ENCODE measurements at regions not wholly inside any gene's neighbourhood (a gene's known extent, or its start where the extent isn't known, plus 50 kb on each side); places are given as distances from the start of the nearest gene placed in this dataset.

- TF ChIP-seq ESRRA (IDR thresholded peaks at IDR 0.05; ENCODE audit: low read length) (no peak), TAF1 (IDR thresholded peaks at IDR 0.05; ENCODE audit: borderline replicate concordance, low read depth, low read length) (no peak), TCF12 (IDR thresholded peaks at IDR 0.05; ENCODE audit: low read depth, low read length) (no peak), SREBF2 (IDR thresholded peaks at IDR 0.05; ENCODE audit: low read length) (no peak), CREB1 (IDR thresholded peaks at IDR 0.05; ENCODE audit: low read depth) (no peak)
- Histone ChIP-seq H3K27me3 (replicated peaks in 1 of 2; ENCODE audit: control insufficient read depth in 2 of 2, insufficient read depth in 2 of 2, low read length in 1 of 2) (no peaks in the 10 kb centered on the region; a peak in 1 of 4 replicates), H3K4me2 (ENCODE audit: control insufficient read depth, insufficient read depth) (no peak overlapping the region), H4K20me1 (ENCODE audit: control insufficient read depth, insufficient read depth) (no peaks in the 10 kb centered on the region), H3K4me1 (ENCODE audit: control insufficient read depth, insufficient read depth, low read length) (no peaks in the 10 kb centered on the region), H3K36me3 (ENCODE audit: control insufficient read depth in 2 of 2, insufficient read depth in 2 of 2, low read length in 1 of 2) (no peaks in the 10 kb centered on the region), H3K79me2 (ENCODE audit: control insufficient read depth, insufficient read depth, low read length) (no peaks in the 10 kb centered on the region), H3K9me3 (replicated peaks; ENCODE audit: control insufficient read depth, insufficient read depth, low read length) (no peaks in the 10 kb centered on the region), H3K9ac (ENCODE audit: control insufficient read depth, insufficient read depth, low read length) (no peak overlapping the region), H2AFZ (ENCODE audit: control insufficient read depth, low read depth, low read length) (no peak overlapping the region), H3K27ac (ENCODE audit: control insufficient read depth, insufficient read depth) (no peak overlapping the region), H3K4me3 (no peak overlapping the region)
- CTCF ChIA-PET, result no interaction called here
- SMC1A ChIA-PET (ENCODE audit: uncharacterized antibody, unreplicated experiment), result no interaction called here
- intact Hi-C loops (cut with micrococcal nuclease; ENCODE audit: unreplicated experiment) (no loop called here), in situ Hi-C loops (cut with MboI) (no loop called here)
- WGBS (ENCODE audit: insufficient coverage, insufficient replicate concordance, low lambda C conversion rate, missing lambda C conversion rate), result 13% methylated on average over 6 of the region's 6 CpGs
- RAD21 ChIA-PET (ENCODE audit: unreplicated experiment), result no interaction called here
- POLR2A ChIA-PET, result no interaction called here
- FAIRE-seq, result no peak
- no peak for ATAC-seq
- BruUV-seq (replicated peaks), result no TSS peak
- no peak for DNase-seq (ENCODE audit: low read depth, low spot score)
Observed at GRCh38 chrX:22691966-22692565, 307.7 kb upstream of the DDX53 start.

GRCh38 chrX:22698151-22698550, 301.6 kb upstream of the DDX53 start:
- H2AFZ ChIP-seq (ENCODE audit: control insufficient read depth, low read depth, low read length), result no peak overlapping the region
- no peaks in the 10 kb centered on the region for H3K36me3 ChIP-seq (ENCODE audit: control insufficient read depth in 2 of 2, insufficient read depth in 2 of 2, low read length in 1 of 2)
- POLR2A ChIA-PET, result no interaction called here
- no peak overlapping the region for H3K9ac ChIP-seq (ENCODE audit: control insufficient read depth, insufficient read depth, low read length)
- H3K79me2 ChIP-seq (ENCODE audit: control insufficient read depth, insufficient read depth, low read length), result no peaks in the 10 kb centered on the region
- no peak for DNase-seq (ENCODE audit: low read depth, low spot score)
- no peaks in the 10 kb centered on the region for H3K9me3 ChIP-seq (replicated peaks; ENCODE audit: control insufficient read depth, insufficient read depth, low read length)
- no TSS peak for BruUV-seq (replicated peaks)
- H3K27ac ChIP-seq (ENCODE audit: control insufficient read depth, insufficient read depth), result no peak overlapping the region
- CTCF ChIA-PET, result interaction anchor here (0.7 kb wide), 1 partner anchor 27 kb away, joined by 3 read pairs; no protein-coding TSS in a partner anchor
- no peaks in the 10 kb centered on the region for H3K4me1 ChIP-seq (ENCODE audit: control insufficient read depth, insufficient read depth, low read length)
- H3K4me2 ChIP-seq (ENCODE audit: control insufficient read depth, insufficient read depth), result no peak overlapping the region
- FAIRE-seq, result no peak
- SMC1A ChIA-PET (ENCODE audit: uncharacterized antibody, unreplicated experiment), result interaction anchor here (0.6 kb wide), 1 partner anchor 38 kb away, joined by 3 read pairs; no protein-coding TSS in a partner anchor
- ATAC-seq, result no peak
- H3K4me3 ChIP-seq, result no peak overlapping the region
- no peaks in the 10 kb centered on the region for H3K27me3 ChIP-seq (replicated peaks in 1 of 2; ENCODE audit: control insufficient read depth in 2 of 2, insufficient read depth in 2 of 2, low read length in 1 of 2)
- intact Hi-C loops (cut with micrococcal nuclease; ENCODE audit: unreplicated experiment) (no loop called here), in situ Hi-C loops (cut with MboI) (no loop called here)
- RAD21 ChIA-PET (ENCODE audit: unreplicated experiment), result no interaction called here
- H4K20me1 ChIP-seq (ENCODE audit: control insufficient read depth, insufficient read depth), result no peaks in the 10 kb centered on the region
- no peak for TF ChIP-seq ZBTB33 (IDR thresholded peaks at IDR 0.05)
- no peak for TF ChIP-seq CUX1 (IDR thresholded peaks at IDR 0.05; ENCODE audit: insufficient replicate concordance, low read depth, low read length)
- no peak for TF ChIP-seq SREBF2 (IDR thresholded peaks at IDR 0.05; ENCODE audit: low read length)
- TF ChIP-seq TARDBP (IDR thresholded peaks at IDR 0.05; ENCODE audit: borderline replicate concordance), result no peak
- no peak for TF ChIP-seq BCL3 (IDR thresholded peaks at IDR 0.05; ENCODE audit: borderline replicate concordance, insufficient read depth, low read depth, low read length, poor library complexity, severe bottlenecking)
- TF ChIP-seq ZNF274 (IDR thresholded peaks at IDR 0.05; ENCODE audit: insufficient read depth, insufficient read length), result no peak
